ENCODE measurements at regions not wholly inside any gene's neighbourhood (a gene's known extent, or its start where the extent isn't known, plus 50 kb on each side); places are given as distances from the start of the nearest gene placed in this dataset.

DNA sequence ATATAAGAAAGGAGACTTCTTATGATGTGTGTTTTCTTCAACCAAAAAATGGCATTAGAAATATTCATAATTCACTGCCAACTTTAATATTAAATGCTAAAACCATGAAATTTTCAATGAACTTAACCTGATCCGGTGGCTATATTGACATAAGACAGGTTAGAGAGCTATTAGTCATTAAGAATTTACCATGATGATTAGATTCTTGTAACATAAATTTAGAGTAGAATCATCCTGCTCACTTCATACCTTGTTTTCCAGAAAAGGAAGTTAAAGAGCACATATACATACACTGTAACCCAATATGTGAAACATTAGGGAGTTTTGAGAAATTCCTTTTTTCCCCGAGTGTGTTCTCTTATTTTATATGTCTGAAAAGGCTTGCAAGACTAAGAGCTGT is 430.3 kb upstream of the SEMA3A start:
- ATAC-seq = no peak
- DNase-seq = no peak

DNA sequence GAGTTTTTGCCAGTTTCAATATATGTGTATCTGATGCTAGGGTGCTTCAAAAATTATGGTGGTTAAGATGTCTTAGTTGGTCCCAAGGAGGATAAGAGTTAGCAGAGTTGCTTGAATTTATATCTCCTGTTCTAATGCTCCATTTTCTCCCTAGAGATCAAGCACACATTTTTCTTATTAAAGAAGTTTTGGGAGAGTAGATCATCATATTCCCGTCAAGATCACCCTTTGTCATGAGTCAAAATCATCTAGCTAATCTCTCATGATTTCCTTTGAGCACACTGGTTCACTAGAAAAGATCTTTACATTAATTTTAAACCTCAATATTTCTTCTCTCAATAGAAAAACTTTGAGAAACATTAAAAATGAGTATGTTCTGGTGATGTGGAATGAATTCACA is 429.9 kb upstream of the SEMA3A start:
- ATAC-seq = no peak
- DNase-seq = no peak

DNA sequence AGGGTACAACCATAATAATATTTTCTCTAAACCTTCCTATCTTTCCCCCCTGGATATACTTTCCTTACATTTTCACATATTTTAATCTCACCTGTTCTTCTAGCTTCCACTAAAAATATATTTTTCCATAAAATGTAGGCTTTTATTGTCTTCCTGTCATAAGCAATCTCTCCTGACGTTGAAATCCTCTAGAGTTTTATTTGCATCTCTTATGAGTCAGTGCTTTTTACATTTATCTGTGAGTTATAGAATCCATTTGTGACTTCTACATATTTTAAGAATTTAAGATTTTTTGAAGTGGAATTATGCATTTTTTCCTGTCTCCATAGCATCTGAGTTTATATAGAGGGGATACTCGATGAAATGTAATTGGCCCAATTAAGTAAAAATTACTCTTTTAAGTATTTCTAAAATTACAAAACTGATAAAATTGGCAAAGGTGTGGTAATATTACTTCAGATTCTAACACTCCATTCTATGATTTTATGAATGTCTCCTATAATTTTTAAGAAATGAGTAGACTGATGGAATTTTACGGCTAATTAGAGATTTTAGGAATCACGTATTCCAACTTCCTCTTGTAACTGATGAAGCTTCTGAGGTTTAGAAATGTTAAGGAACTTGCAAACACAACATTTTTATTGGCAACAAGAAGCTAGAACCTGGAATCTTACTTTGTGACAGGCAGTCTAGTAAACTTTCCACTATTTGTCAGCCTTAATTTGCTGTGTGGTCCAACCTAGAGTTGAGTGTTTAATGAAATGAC is 422.9 kb upstream of the SEMA3A start:
- DNase-seq (no peak), ATAC-seq (no peak)

DNA sequence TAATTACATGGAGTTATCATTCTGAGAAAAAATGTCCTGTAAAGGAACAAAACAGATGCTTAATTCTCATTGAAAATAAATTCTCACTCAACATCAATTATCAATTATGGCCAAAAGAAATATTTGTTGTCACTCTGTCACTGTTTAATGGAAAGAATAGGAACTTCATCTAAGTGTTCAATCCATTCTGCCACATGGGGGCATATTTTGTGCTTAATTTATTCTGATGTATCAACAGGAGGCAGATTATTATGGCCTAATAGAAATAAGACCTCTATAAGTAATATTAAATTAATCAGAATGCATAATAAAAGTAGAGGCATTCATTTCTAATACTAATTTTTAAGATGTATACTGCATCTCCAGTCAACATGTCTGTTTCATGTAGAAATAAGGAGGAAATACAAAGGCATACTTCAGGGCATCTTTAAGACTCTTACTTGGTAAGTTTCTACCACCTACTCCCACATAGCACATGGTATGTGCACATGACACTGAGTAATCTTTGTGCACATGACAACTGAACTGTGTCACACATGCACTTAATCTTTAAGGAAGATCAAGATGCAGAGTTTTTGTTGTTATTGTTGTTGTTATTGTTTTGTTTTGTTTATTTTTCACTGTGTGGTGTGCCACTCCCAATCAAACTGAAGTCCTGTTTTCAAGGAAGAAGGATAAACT is 420.4 kb upstream of the SEMA3A start:
- ATAC-seq = no peak
- no peak for DNase-seq

DNA sequence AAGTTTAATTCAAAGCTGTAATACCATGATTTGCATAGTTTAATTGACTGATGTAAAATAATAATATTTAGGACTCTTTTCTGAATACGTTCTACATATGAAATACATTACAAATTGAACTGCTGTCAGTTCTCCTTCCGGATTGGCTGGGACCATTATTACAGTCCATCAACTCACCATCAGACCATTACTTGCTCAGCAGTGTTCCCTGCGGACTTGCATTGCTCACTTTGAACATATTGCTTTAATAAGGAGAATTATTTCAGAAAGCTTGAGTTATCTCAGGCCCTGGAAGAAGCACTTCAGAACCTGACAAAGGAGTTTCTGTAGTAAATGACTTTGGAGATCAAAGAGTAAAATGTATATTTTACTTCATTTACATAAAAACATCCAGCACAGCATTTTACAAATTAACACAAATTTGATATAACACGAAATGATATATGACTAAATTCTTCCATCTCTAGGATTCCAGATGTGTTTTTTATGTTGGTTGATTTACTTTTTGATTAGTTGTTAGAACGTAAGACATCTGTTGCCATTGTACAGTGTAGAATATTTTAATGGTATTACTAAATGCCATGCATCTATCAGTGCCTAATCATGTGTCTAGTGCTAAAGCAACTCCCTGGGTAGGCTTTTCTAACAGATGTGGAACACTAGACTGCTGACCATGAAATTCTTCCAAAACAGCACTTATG is 418.5 kb upstream of the SEMA3A start:
- DNase-seq = no peak
- ATAC-seq = no peak

DNA sequence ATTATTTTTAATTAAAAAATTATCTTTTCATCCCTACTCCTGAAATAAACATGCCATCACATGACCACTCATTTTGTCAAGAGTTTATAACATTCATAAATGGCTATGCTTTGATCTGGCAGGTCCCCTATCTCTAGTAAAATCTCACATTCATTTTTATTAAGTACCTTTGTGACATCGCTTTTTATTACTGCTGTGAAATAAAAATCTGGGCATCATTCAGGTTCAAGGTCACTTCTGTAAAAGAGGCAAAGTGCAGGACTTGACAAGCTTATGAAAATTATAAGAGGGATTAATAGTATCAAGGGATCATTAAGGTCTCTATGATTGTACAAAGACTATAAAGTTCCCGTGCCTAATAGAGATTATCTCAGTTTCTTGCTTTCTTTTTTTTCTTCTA is 416.8 kb upstream of the SEMA3A start:
- ATAC-seq (no peak), DNase-seq (no peak)

DNA sequence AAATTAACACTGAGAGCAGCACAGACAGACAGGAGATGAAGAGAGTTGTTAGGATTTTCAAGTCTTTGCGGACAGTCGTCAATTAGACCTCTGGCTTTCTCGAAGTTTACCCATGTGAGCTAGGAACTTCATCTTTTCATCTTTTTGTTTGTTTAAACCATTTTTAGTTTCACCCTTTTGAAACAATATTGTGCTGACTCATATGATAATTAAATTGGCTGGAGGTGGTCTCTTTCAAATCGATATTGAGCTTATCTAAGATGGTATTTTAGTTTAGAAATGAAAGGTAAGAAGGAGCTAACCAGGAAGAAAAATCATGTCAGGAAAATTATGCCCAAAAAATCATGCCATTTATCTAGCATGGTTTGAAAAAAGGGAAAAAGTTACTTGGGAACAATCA is 415.8 kb upstream of the SEMA3A start:
- no peak for ATAC-seq
- DNase-seq = no peak

DNA sequence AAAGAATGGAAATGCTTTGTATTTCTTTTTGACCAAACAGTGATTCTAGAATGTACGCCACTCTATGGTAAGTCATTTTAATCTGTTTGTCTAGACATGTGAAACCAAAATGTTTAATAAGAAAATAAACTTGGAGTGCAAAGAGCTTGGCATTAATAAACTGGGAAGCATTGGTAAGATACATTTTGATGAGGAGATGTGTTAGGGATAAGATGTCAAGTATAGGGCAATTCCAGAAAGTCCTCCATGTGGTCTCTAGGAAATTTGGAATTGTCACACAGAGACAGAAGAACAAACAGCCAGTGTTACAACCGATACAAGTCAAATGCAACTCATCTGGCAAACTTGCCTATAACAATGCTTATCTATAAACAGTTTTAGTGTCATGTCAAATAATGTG is 410.7 kb upstream of the SEMA3A start:
- no peak for DNase-seq
- no peak for ATAC-seq

DNA sequence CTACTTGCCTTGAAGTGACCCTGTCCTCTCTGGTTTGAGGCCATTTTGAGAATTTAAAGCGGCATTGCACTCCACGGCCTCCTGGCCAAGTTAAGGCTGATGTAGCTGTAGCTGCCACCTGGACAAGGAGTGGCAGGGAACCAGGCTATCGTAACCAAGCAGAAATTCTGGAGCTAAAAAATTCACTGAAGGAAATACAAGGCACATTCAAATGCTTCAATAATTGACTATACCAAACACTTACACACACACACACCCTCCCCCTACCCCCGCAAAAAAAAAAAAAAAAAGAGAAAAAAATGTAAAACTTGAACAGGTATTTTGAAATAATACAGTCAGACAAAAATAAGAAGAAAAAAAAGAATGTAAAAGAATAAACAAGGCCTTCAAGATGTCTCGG is 409.0 kb upstream of the SEMA3A start:
- ATAC-seq (no peak), DNase-seq (no peak)

DNA sequence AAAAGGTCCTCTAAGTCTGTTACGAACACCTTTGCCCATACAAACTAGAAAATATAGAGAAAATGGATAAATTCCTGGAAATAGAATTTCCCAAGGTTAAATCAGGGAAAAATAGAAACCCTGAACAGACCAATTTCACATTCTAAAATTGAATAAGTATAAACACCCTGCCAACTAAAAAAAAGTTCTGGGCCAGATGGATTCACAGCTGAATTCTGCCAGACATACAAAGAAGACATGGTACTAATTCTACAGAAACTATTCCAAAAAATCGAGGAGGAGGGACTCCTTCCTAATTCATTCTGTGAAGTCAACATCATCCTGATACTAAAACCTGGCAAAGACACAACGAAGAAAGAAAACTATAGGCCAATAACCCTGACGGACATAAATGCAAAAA is 400.4 kb upstream of the SEMA3A start:
- ATAC-seq = no peak
- DNase-seq = no peak

DNA sequence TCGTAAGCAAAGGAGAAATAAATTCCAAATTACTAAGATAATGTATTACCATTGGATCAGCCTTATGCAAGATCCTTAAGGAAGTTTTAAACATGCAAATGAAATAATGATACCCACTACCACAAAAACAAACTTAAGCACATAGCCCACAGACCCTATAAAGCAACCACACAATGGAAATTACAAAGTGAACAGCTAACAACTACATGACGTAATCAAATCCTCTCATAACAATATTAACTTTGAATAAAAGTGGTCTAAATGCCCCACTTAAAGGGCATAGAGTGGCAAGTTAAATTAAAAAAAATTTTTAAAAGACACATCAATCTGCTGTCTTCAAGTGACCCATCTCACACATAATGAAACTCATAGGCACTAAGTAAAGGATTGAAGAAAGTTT is 397.3 kb upstream of the SEMA3A start:
- no peak for DNase-seq
- ATAC-seq = no peak

DNA sequence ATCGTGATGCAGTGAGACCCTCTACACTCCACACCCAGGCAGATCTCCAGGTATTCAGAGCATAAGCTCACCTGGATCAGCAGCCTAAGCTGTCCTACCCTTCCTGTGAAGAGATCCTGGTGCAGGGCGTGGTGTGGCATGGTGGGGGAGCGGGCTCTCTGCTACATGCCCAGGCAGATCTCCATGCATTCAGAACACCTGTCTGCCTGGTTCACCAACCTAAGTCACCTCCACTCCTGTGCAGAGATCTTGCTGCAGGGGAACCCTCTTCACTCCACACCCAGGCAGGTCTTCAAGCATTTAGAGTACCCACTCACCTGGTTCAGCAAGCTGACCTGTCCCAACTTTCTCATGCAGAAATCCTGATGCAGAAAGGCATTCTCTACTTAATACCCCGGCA is 394.4 kb upstream of the SEMA3A start:
- ATAC-seq (no peak), DNase-seq (no peak)

DNA sequence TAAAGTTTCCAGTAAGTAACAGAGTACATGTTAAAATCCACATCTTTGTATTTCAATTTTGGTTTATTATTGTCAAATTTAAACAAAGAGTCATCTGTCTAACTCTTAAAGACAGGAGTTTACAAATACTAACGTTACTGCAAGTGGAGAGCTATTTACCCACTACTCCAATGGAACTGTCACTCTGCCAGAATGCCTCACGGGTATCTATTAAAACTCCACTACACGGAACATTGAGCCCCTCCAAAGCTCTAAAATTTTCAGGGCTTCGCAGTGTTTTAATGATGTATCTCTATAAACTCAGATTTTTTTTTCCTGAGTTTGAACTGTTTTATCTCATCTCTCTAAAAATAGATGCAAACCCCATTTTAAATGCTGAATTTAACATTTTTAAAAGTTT is 388.7 kb upstream of the SEMA3A start:
- no peak for ATAC-seq
- DNase-seq = no peak

DNA sequence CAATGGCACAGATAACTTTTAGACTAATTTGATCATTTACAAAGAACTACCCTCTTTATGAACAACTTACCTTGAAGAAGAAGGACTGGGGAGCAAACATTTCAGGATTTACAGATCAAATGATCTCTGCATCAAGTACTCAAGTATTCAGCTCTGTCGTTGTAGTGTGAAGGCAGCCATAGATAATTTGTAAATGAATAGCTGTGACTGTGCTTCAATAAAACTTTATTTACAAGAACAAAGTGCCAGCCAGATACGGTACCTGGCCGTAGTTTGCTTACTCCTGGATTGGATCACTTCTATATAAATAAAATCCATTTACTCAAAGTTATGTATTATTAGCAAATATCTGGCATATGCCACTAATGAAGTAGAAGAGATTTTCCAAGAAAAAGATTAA is 388.2 kb upstream of the SEMA3A start:
- DNase-seq (no peak), ATAC-seq (no peak)

DNA sequence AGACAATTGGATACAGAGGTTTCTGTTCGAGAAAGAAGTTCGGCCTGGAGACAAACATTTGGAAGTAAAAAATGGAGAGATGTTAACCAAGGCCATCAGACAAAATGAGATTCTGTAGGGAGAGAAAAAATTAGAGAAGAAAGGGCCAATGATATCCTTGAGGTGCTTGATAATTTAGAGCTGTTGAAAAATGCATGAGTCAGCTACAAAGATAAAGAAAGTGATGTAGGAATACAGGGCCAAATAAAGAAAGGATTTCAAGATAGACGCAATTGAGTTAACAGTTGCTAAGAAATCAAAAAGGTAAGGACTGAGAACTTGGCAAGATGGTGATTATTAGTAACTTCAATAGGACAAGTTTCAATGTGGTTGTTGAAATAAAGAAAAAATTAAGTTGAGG is 384.2 kb upstream of the SEMA3A start:
- DNase-seq = no peak

DNA sequence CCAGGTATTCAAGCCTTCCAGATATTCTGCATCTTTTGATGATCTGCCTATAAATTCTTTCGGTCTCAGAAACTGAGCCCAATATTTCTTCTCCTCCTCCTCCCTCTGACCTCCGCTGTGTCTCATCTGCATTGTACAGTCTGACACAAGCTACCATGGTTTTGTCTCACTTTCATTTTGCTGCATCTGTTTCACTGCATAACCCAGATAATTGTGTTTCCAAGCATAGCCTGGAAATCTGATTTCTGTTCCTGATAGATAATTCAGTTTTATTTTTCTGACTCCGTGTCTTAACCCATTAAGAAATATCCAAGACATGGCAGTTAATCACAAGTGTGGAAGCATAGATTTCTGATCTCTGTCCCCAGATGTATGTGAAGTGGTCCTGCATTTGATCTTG is 374.2 kb upstream of the SEMA3A start:
- ATAC-seq = no peak
- no peak for DNase-seq

More for the DNA sequence above, 384.2 kb upstream of the SEMA3A start:
- no peak for ATAC-seq

DNA sequence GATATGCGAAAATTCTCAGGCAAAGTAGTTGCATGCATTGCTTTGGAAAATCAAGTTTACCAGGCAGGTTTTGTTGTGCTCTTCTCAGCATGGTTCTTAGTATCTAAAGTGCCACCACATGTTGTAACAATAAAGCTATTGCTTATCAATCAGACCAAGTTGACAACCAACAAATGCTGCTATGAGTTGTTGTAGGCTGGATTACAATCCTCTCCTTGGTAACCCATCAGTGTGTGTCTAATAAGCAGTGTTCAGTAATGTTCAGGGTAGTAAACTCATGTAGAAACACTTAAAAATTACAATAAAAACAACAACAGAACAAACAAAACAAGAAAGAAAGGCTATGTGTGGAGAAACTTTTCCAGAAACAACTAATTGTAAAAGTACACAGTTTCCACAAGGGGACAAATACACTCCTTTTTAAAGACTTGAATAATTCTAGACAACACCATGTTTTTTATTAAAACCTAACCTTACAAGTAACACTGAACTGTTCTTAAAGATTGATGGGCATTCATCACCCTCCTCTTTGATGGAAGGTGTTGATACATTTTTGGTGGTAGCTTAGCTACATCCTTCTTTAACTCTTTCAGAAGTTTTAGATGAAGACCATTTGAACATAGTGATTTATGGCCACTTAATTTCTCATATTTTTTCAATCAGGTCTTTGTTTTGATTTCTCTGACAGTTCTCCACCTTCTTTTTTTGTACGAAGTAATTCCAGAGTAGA is 370.9 kb upstream of the SEMA3A start:
- ATAC-seq = no peak
- no peak for DNase-seq

DNA sequence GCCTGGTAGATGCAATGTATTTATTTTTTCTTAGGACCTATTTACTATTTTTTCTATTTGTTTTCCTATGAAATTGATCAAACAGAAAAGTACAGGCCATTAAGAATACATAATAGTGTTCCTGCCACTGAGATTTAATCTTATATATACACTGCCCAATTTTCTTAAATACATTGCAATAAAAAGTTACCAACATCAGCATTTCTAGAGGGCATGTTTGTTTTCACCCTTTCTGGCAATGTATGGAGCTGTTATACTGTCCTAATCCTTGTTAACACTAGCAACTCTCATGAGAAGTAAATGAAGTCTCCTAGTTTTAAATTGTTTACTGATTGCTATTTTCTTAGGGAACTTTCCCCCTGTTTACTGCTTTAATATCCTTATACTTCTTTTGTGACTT is 359.1 kb upstream of the SEMA3A start:
- ATAC-seq (no peak), DNase-seq (no peak)

DNA sequence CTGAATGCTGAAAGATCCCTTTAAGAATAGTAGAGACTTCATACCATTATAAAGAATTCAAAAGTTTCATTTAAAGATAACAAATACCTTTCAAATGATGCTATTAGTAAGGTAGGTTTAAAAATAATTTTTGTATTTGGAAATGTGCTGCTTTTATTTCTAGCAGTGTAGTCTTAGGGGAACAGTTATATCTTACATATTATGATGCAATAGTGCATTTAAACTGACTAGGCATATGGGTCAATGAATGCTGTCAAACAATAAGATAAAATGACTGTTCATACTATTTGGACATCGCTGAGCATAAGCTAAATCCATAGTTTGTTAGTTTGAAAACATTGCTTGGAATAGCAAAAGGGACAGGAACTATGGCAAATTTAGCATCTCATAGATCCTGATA is 354.8 kb upstream of the SEMA3A start:
- ATAC-seq (no peak), DNase-seq (no peak)

DNA sequence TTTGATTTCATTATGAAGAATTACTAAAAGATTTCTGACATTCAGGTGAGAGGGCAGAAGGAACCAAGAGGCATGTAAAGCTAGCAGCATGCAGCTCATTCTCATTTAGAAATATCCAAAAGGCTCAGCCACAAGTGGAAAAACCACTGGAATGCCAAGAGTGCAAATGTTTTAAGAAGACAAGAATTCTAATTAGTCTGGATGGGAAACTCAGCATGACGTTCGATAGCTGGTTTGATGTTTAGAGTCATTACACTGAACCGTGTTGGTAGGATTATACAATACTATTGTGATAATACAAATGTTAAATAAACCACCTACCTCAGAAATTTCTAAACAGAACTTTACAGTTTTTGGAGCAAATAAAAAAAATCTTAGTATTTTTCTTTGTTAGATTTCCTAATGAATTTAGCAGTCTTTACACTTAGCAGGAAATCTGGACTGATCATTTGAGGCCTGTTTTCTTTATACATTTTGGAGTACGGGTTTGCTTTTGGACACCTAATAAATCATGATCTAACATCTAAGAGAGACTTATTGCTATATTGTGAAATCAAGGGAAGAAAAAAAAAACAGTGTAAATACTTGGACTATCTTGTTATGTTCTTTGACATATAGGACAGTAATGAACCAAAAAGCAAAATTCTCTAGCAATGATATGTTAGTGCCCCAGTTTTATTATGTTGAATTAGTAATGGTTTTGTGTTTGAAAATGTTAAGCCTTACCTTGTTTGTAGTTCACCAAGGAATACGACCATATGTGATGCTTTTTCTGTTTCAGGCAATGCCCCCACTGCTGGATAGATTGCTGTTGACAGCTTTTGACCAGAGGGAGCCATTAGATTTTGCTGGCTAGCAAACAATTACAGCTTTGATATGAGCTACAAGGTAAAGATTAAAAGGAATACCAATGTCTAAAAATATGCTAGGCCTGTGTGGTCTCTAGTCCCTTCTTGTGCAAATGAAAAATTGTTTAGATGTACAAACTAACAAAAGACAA is 354.1 kb upstream of the SEMA3A start:
- no peak for ATAC-seq

DNA sequence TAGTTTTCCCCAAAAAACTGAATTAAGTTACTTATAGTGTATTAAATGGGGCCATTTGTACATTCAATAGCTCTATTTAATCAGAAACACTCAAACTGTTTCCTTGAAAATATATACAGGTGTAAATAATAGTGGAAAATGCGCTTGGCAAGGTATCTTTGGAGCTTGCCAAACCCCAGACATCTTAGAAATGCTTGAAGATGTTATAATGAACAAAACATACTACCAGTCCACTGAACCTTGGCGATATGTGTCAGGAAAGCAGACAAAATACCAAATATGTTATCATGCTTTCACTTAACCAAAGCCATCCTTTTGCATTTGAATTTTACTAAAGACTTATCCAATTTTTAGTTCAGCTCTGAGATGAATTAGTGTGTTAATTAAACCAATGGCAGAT is 352.7 kb upstream of the SEMA3A start:
- no peak for ATAC-seq
- DNase-seq = no peak

More for the DNA sequence above, 354.1 kb upstream of the SEMA3A start:
- DNase-seq = no peak

DNA sequence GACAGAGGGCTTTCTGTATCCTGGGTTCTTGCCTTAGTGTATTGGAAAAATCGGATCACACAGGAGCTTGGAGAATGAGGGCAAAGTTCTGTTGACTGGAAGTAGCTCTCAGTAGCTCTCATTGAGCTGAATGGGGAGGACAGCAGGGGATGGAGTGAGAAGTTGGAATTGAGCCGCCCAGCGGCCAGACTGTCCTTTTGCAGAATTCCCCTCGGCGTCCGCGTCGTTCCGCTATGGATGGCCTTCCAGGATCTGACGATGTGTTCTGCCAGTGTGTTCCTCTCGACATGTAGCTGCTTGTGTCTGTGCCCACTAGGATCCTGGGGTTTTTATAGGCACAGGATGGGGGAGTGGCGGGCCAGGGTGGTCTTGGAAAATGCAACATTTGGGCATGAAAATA is 351.8 kb upstream of the SEMA3A start:
- no peak for DNase-seq
- ATAC-seq = no peak

All from stimulated activated naive CD8-positive, alpha-beta T cell treated with anti-CD3 and anti-CD28 coated beads, Interleukin-15, Interleukin-2, amounts not matched to agents 100 U/mL and 50 U/mL, for 24 hours (primary cell).